HepG2 (cell line): ENCODE measurements at regions not wholly inside any gene's neighbourhood (a gene's known extent, or its start where the extent isn't known, plus 50 kb on each side); places are given as distances from the start of the nearest gene placed in this dataset.
"Not testable (repeated sequence)": the region's sequence is repeated elsewhere in the genome, so short reads cannot be mapped to it uniquely, and the experiment has no call there.

Source experiments
- ATAC-seq: fragments of 200-7000 bp; cut with Tn5 transposase; 3 replicates; pipeline ENCODE4 v1.9.1; 2020; ENCODE audit warnings: mild to moderate bottlenecking, moderate library complexity
- BruUV-seq: library from RNA; stranded (reverse); fragments of 400-500 nt; replicated peaks from 2 replicates; lab custom pipeline; 2021; lab: Mats Ljungman, UMichigan
- CTCF ChIA-PET: fragments of 300-600 bp; formaldehyde crosslinking; extraction: SDS; loops from one replicate; lab custom pipeline; 2021; ENCODE audit warnings: low total read pairs, inconsistent platforms, low intra/inter-chr PET ratio; lab: Yijun Ruan, JAX
- POLR2A ChIA-PET: fragments of 350-600 bp; sonication (Branson Sonifier 250); formaldehyde crosslinking; loops from one replicate; lab custom pipeline; 2020; ENCODE audit warnings: antibody characterized with exemption, inconsistent platforms; lab: Yijun Ruan, JAX
- DNase-seq: peaks from one replicate; pipeline ENCODE4 v3.0.0-alpha.2; 2015; ENCODE audit warnings: low spot score
- FAIRE-seq: peaks from 3 replicates; lab custom pipeline; 2011; peaks lifted over from hg19 to GRCh38; lab: Jason Lieb, UNC
- H2AFZ ChIP-seq: one replicate; pipeline ENCODE4 v1.6.1; 2011; ENCODE audit warnings: low read length, inconsistent platforms
- H3K27ac ChIP-seq: fragments of 300-600 bp; 3 replicates; pipeline ENCODE4 v1.8.0; 2011; ENCODE audit warnings: mixed run types, mild to moderate bottlenecking, mixed read lengths, low read length, inconsistent platforms; ENCODE audit not compliant: insufficient read depth; ENCODE audit errors: extremely low read length
- H3K27me3 ChIP-seq, 2 experiments: fragments of 200-600 bp in 1 of 2; 2 replicates in 1 of 2; 3 replicates in 1 of 2; pipeline versions ENCODE4 v1.6.0 to v1.8.0; 2011; ENCODE audit warnings: low read length in 2 of 2, mild to moderate bottlenecking in 2 of 2, moderate library complexity in 2 of 2, inconsistent platforms in 1 of 2; ENCODE audit not compliant: insufficient read depth in 2 of 2, control insufficient read depth in 1 of 2
- H3K36me3 ChIP-seq, 2 experiments: fragments of 200-600 bp in 1 of 2; replicated peaks in 1 of 2; 2 replicates in 1 of 2; 3 replicates in 1 of 2; pipeline versions ENCODE4 v1.5.1 to v1.8.0; 2011; ENCODE audit warnings: low read length in 2 of 2, inconsistent platforms in 1 of 2; ENCODE audit not compliant: insufficient read depth in 2 of 2, control insufficient read depth in 1 of 2
- H3K4me1 ChIP-seq: 2 replicates; pipeline ENCODE4 v1.5.1; 2012; ENCODE audit warnings: low read length, inconsistent platforms; ENCODE audit not compliant: insufficient read depth
- H3K4me2 ChIP-seq: 2 replicates; pipeline ENCODE4 v1.6.0; 2011; ENCODE audit warnings: low read depth, low read length, inconsistent platforms
- H3K4me3 ChIP-seq, 3 experiments: fragments of 200-600 bp in 1 of 3; sonication (generic), shearing (Covaris generic) in 1 of 3; replicated peaks in 1 of 3; 2 replicates each; pipeline ENCODE4 v1.5.1; 2011 to 2016; ENCODE audit warnings: low read length in 3 of 3, inconsistent platforms in 2 of 3, low read depth in 2 of 3, mild to moderate bottlenecking in 2 of 3, control low read depth in 1 of 3, mixed read lengths in 1 of 3; ENCODE audit not compliant: insufficient read depth in 1 of 3
- H3K79me2 ChIP-seq: one replicate; pipeline ENCODE4 v1.6.1; 2011; ENCODE audit warnings: low read length, inconsistent platforms; ENCODE audit not compliant: insufficient read depth
- H3K9ac ChIP-seq: 2 replicates; pipeline ENCODE4 v1.6.0; 2011; ENCODE audit warnings: mild to moderate bottlenecking, low read depth, low read length, inconsistent platforms; ENCODE audit not compliant: insufficient read depth
- H3K9me3 ChIP-seq: 2 replicates; pipeline ENCODE4 v1.5.1; 2012; ENCODE audit warnings: mild to moderate bottlenecking, low read length
- H4K20me1 ChIP-seq: 2 replicates; pipeline ENCODE4 v1.6.0; 2011; ENCODE audit warnings: inconsistent platforms, mild to moderate bottlenecking, low read length, moderate library complexity; ENCODE audit not compliant: insufficient read depth
- AGO2 ChIP-seq: fragments of 200-400 bp; formaldehyde crosslinking; optimal IDR thresholded peaks from 2 replicates; pipeline ENCODE3; 2017; ENCODE audit warnings: mild to moderate bottlenecking, low read depth, low read length, moderate library complexity
- CEBPB ChIP-seq: IDR thresholded peaks from 2 replicates; pipeline ENCODE4 v1.6.1; 2011; ENCODE audit warnings: low read depth, low read length, improper control_type of control experiment, borderline replicate concordance
- ELF4 ChIP-seq: sonication (generic); formaldehyde crosslinking; IDR thresholded peaks from 2 replicates; pipeline ENCODE4 v1.5.0; 2020; ENCODE audit warnings: missing genetic modification reagents, mild to moderate bottlenecking, moderate library complexity, borderline replicate concordance
- HDAC2 ChIP-seq: sonication (generic); formaldehyde crosslinking; IDR thresholded peaks from 2 replicates; pipeline ENCODE4 v1.4.0; 2020; ENCODE audit warnings: missing genetic modification reagents
- MAFK ChIP-seq, 2 experiments: IDR thresholded peaks in 1 of 2; conservative IDR thresholded peaks in 1 of 2; 2 replicates each; pipeline ENCODE4 v1.6.1; 2011; ENCODE audit warnings: improper control_type of control experiment in 2 of 2, low read length in 2 of 2
- NONO ChIP-seq, 2 experiments: fragments of 450-650 bp in 1 of 2; sonication (generic) in 1 of 2; formaldehyde crosslinking in 1 of 2; IDR thresholded peaks in 1 of 2; conservative IDR thresholded peaks in 1 of 2; 2 replicates each; pipeline versions ENCODE4 v1.6.1 to v1.8.0; 2017 to 2022; ENCODE audit warnings: mild to moderate bottlenecking in 1 of 2, missing genetic modification reagents in 1 of 2, moderate library complexity in 1 of 2
- NR2F6 ChIP-seq, 2 experiments: IDR thresholded peaks; 2 replicates each; pipeline ENCODE4 v1.6.1; 2016; ENCODE audit warnings: antibody characterized with exemption in 1 of 2, mild to moderate bottlenecking in 1 of 2
- PHF20 ChIP-seq: sonication (generic); formaldehyde crosslinking; IDR thresholded peaks from 2 replicates; pipeline ENCODE4 v1.5.0; 2020; ENCODE audit warnings: mild to moderate bottlenecking, missing genetic modification reagents
- POLR2AphosphoS5 ChIP-seq: IDR thresholded peaks from 2 replicates; pipeline ENCODE4 v1.6.1; 2012; ENCODE audit warnings: low read depth, low read length
- SIX4 ChIP-seq: sonication (generic); formaldehyde crosslinking; IDR thresholded peaks from 2 replicates; pipeline ENCODE4 v1.4.0; 2020; ENCODE audit warnings: missing genetic modification reagents
- SP1 ChIP-seq, 2 experiments: fragments of 450-650 bp in 1 of 2; sonication (generic) in 1 of 2; formaldehyde crosslinking in 1 of 2; IDR thresholded peaks; 2 replicates each; pipeline versions ENCODE4 v1.4.0 to v1.6.1; 2016 to 2020; ENCODE audit warnings: missing genetic modification reagents in 1 of 2
- TBX3 ChIP-seq: fragments of 450-650 bp; IDR thresholded peaks from 2 replicates; pipeline ENCODE4 v1.6.1; 2017; ENCODE audit warnings: antibody characterized with exemption, mild to moderate bottlenecking, inconsistent platforms, borderline replicate concordance
- ZNF558 ChIP-seq: sonication (generic); formaldehyde crosslinking; IDR thresholded peaks from 2 replicates; pipeline ENCODE4 v1.9.0; 2022; ENCODE audit warnings: mild to moderate bottlenecking, missing genetic modification reagents, borderline replicate concordance
- ZNF615 ChIP-seq: sonication (generic); formaldehyde crosslinking; IDR thresholded peaks from 2 replicates; pipeline ENCODE4 v1.5.0; 2020; ENCODE audit warnings: mild to moderate bottlenecking, missing genetic modification reagents, borderline replicate concordance
- ZNF678 ChIP-seq: sonication (generic); formaldehyde crosslinking; IDR thresholded peaks from 2 replicates; pipeline ENCODE4 v1.4.0; 2020; ENCODE audit warnings: mild to moderate bottlenecking, missing genetic modification reagents
- WGBS: methylation state at CpG from one replicate; pipeline ENCODE4 v1.1.6; 2017; ENCODE audit warnings: low lambda C conversion rate; 5-methylcytosine and 5-hydroxymethylcytosine counted together
- in situ Hi-C: cut with HindIII; loops from 2 replicates; pipeline ENCODE4 v1.10.0; 2017; ENCODE audit warnings: low pct_unique_long_range_greater_than_20kb; ENCODE audit not compliant: extremely low pct_ligation_motif_present
- intact Hi-C: fragments of 100-400 bp; cut with micrococcal nuclease; formaldehyde crosslinking; loops from one replicate; pipeline ENCODE4 v1.10.0; 2022; ENCODE audit not compliant: unreplicated experiment

GRCh38 chr5:96097488-96097887 is 135.8 kb upstream of the ELL2 start:
- CTCF ChIA-PET, FAIRE-seq, BruUV-seq, H3K9ac ChIP-seq, H3K9me3 ChIP-seq, ATAC-seq, H3K36me3 ChIP-seq, intact Hi-C loops, H3K27ac ChIP-seq, H2AFZ ChIP-seq, H3K27me3 ChIP-seq, H3K79me2 ChIP-seq, H3K4me2 ChIP-seq, POLR2A ChIA-PET, DNase-seq, H4K20me1 ChIP-seq, in situ Hi-C loops, H3K4me3 ChIP-seq: not testable (repeated sequence)
- peaks cover 42% of the 10 kb centered on the region for H3K4me1 ChIP-seq

GRCh38 chr5:96096724-96097123 is 135.1 kb upstream of the ELL2 start:
- ChIA-PET CTCF (no interaction called here), POLR2A (no interaction called here)
- Histone ChIP-seq H3K79me2 (no peaks in the 10 kb centered on the region), H3K9me3 (no peaks in the 10 kb centered on the region), H3K4me2 (no peak overlapping the region), H3K27ac (no peak overlapping the region), H3K9ac (no peak overlapping the region), H3K4me1 (peaks cover 35% of the 10 kb centered on the region), H4K20me1 (no peaks in the 10 kb centered on the region), H2AFZ (no peak overlapping the region), H3K4me3 (no peak overlapping the region), H3K36me3 (no peaks in the 10 kb centered on the region), H3K27me3 (no peaks in the 10 kb centered on the region)
- in situ Hi-C loops (no loop called here), intact Hi-C loops (no loop called here)
- TF ChIP-seq SP1 (IDR thresholded peaks at IDR 0.05) (no peak), SP1 (CRISPR knock-in tag; IDR thresholded peaks at IDR 0.05) (no peak), HDAC2 (CRISPR knock-in tag) (no peak)
- DNase-seq = no peak
- no TSS peak for BruUV-seq
- no peak for ATAC-seq
- FAIRE-seq = no peak
- WGBS = 100% methylated on average over 2 of the region's 2 CpGs

- no peak overlapping the region for H3K4me3 ChIP-seq
- H4K20me1 ChIP-seq = no peaks in the 10 kb centered on the region
- DNase-seq = no peak
- no peak overlapping the region for H3K9ac ChIP-seq
- H3K4me2 ChIP-seq = no peak overlapping the region
- no peak overlapping the region for H2AFZ ChIP-seq
- no peak overlapping the region for H3K27ac ChIP-seq
- no peaks in the 10 kb centered on the region for H3K27me3 ChIP-seq
- peak; percentile 48 for FAIRE-seq
- peaks cover 46% of the 10 kb centered on the region for H3K4me1 ChIP-seq
- ATAC-seq = no peak
- ChIA-PET POLR2A (no interaction called here), CTCF (no interaction called here)
- in situ Hi-C loops = no loop called here
- BruUV-seq = no TSS peak
- no peaks in the 10 kb centered on the region for H3K36me3 ChIP-seq
- no peaks in the 10 kb centered on the region for H3K9me3 ChIP-seq
- intact Hi-C loops = no loop called here
- no peaks in the 10 kb centered on the region for H3K79me2 ChIP-seq
- TF ChIP-seq ZNF678 (CRISPR knock-in tag) (no peak), ZNF558 (CRISPR knock-in tag) (no peak), MAFK (conservative IDR thresholded peaks at IDR 0.05 in 1 of 2, IDR thresholded peaks at IDR 0.05 in 1 of 2; ENCODE audit: low read length in 2 of 2) (peak; percentile 60 to 64), TBX3 (no peak), ZNF615 (CRISPR knock-in tag) (no peak), SIX4 (CRISPR knock-in tag) (no peak), AGO2 (no peak), PHF20 (CRISPR knock-in tag) (no peak), POLR2AphosphoS5 (no peak), CEBPB (peak; percentile 20; the same call in 1 of the 2 replicates), ELF4 (no peak), NR2F6 (IDR thresholded peaks at IDR 0.05) (no peak), NR2F6 (CRISPR knock-in tag; IDR thresholded peaks at IDR 0.05) (no peak), NONO (IDR thresholded peaks at IDR 0.05) (no peak), NONO (CRISPR knock-in tag; conservative IDR thresholded peaks at IDR 0.05) (no peak)
Observed at GRCh38 chr5:96094904-96095303, 133.3 kb upstream of the ELL2 start.
